Renal cortex interstitium (tissue), 11 donors: ENCODE measurements at regions not wholly inside any gene's neighbourhood (a gene's known extent, or its start where the extent isn't known, plus 50 kb on each side); places are given as distances from the start of the nearest gene placed in this dataset.
A peak's percentile ranks its signal among the peaks of the same experiment; 100 is the strongest.
"Not testable (repeated sequence)": the region's sequence is repeated elsewhere in the genome, so short reads cannot be mapped to it uniquely, and the experiment has no call there.

Source experiments
- DNase-seq, 11 donors: peaks; one replicate each; pipeline ENCODE4 v3.0.0-alpha.2; 2013; ENCODE audit warnings: low read depth in 9 of 11, low spot score in 4 of 11; ENCODE audit errors: extremely low read depth in 1 of 11

- no peak for DNase-seq
Measured at GRCh38 chr5:6246820-6247437, 131.4 kb downstream of the MED10 start.

GRCh38 chr5:6244339-6244714 lies 134.0 kb downstream of the MED10 start:
- DNase-seq = no peak

GRCh38 chr5:6243706-6244338 lies 134.5 kb downstream of the MED10 start:
- DNase-seq = no peak

- not testable (repeated sequence) for DNase-seq
Measured at GRCh38 chr5:6241056-6241455, 137.3 kb downstream of the MED10 start.

GRCh38 chr5:6236858-6237481 lies 141.4 kb downstream of the MED10 start:
- DNase-seq = no peak

- no peak for DNase-seq
Measured at GRCh38 chr5:6236170-6236793, 142.1 kb downstream of the MED10 start.

GRCh38 chr5:6235726-6236125 lies 142.6 kb downstream of the MED10 start:
- no peak for DNase-seq

- DNase-seq = no peak
Measured at GRCh38 chr5:6228257-6229250, 149.8 kb downstream of the MED10 start.

- DNase-seq = no peak
Measured at GRCh38 chr5:6225121-6225607, 153.2 kb downstream of the MED10 start.

GRCh38 chr5:6224406-6224805 lies 153.9 kb downstream of the MED10 start:
- no peak for DNase-seq

- DNase-seq = no peak
Measured at GRCh38 chr5:6222899-6223298, 155.4 kb downstream of the MED10 start.

- DNase-seq = no peak
Measured at GRCh38 chr5:6222121-6222520, 156.2 kb downstream of the MED10 start.

- DNase-seq = no peak
Measured at GRCh38 chr5:6221141-6221626, 157.2 kb downstream of the MED10 start.

GRCh38 chr5:6220346-6221088 lies 157.8 kb downstream of the MED10 start:
- peak in 2 of 11 donors; percentile 2 to 13 for DNase-seq

GRCh38 chr5:6218517-6218916 lies 159.8 kb downstream of the MED10 start:
- DNase-seq = no peak

- no peak for DNase-seq
Measured at GRCh38 chr5:6218116-6218515, 160.2 kb downstream of the MED10 start.

GRCh38 chr5:6216471-6217075 lies 161.8 kb downstream of the MED10 start:
- DNase-seq = no peak

- DNase-seq = no peak
Measured at GRCh38 chr5:6215891-6216290, 162.5 kb downstream of the MED10 start.
